Vagina (tissue), 2 donors: ENCODE measurements at regions not wholly inside any gene's neighbourhood (a gene's known extent, or its start where the extent isn't known, plus 50 kb on each side); places are given as distances from the start of the nearest gene placed in this dataset.

Source experiments
- DNase-seq, 2 donors: peaks; one replicate each; pipeline ENCODE4 v3.0.0-alpha.2; 2017; ENCODE audit errors: extremely low spot score in 2 of 2
- H3K27ac ChIP-seq: fragments of 200-600 bp; sonication (generic); one replicate; pipeline ENCODE4 v1.5.1; 2019
- H3K27me3 ChIP-seq: fragments of 200-600 bp; sonication (generic); one replicate; pipeline ENCODE4 v1.5.1; 2019
- H3K36me3 ChIP-seq, 2 donors: fragments of 200-600 bp; sonication (generic); one replicate each; pipeline ENCODE4 v1.5.1; 2017 to 2019
- H3K4me1 ChIP-seq: fragments of 200-600 bp; sonication (generic); one replicate; pipeline ENCODE4 v1.5.1; 2019
- H3K4me3 ChIP-seq, 2 donors: fragments of 200-600 bp; sonication (generic); 1 replicate in 1 of 2; 2 replicates in 1 of 2; pipeline ENCODE4 v1.5.1; 2016 to 2019
- H3K9me3 ChIP-seq: fragments of 200-600 bp; sonication (generic); one replicate; pipeline ENCODE4 v1.5.1; 2019
- CTCF ChIP-seq, 3 experiments: fragments of 450-650 bp in 2 of 3; fragments of 200-600 bp in 1 of 3; sonication (generic) in 1 of 3; IDR thresholded peaks; one replicate each; pipeline ENCODE4 v1.5.1; 2017 to 2019; ENCODE audit warnings: antibody characterized with exemption in 3 of 3, mild to moderate bottlenecking in 2 of 3, moderate library complexity in 2 of 3
- POLR2A ChIP-seq, 2 donors: fragments of 450-650 bp; IDR thresholded peaks; one replicate each; pipeline ENCODE4 v1.6.1; 2017; ENCODE audit warnings: antibody characterized with exemption in 2 of 2, mild to moderate bottlenecking in 2 of 2, moderate library complexity in 2 of 2
- POLR2AphosphoS5 ChIP-seq, 2 donors: sonication (generic); formaldehyde crosslinking; IDR thresholded peaks; one replicate each; pipeline ENCODE4 v1.9.0; 2017; ENCODE audit warnings: antibody characterized with exemption in 2 of 2, mild to moderate bottlenecking in 2 of 2, low read depth in 1 of 2; ENCODE audit not compliant: insufficient read depth in 1 of 2
- intact Hi-C: fragments of 100-400 bp; cut with DNase I; formaldehyde crosslinking; loops from one replicate; pipeline ENCODE4 v1.15.1; 2023

DNA sequence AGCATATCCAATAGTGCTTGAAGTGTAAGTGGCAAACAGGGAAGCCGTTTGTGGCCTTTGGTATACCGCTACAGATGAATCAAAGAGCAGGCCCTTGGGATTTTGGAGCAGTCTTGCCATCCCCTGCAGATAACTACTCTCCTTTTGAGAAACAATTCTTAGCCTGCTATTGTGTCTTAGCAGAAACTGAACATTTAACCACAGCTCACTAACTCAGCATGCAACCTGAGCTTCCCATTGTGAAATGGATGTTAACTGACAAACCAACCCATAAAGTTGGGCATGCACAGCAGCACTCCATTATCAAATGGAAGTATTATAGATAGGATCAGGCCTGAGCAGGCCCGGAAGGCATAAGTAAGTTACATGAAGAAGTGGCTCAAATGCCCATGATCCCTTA is 315.3 kb upstream of the PTGER4 start:
- Histone ChIP-seq H3K27ac (no peak overlapping the region), H3K27me3 (no peaks in the 10 kb centered on the region), H3K36me3 (no peaks in the 10 kb centered on the region), H3K4me3 (no peak overlapping the region), H3K4me1 (no peaks in the 10 kb centered on the region), H3K9me3 (no peaks in the 10 kb centered on the region)
- TF ChIP-seq POLR2AphosphoS5 (IDR thresholded peaks at IDR 0.05; ENCODE audit: insufficient read depth in 1 of 2, low read depth in 1 of 2) (no peak), POLR2A (IDR thresholded peaks at IDR 0.05) (no peak), CTCF (IDR thresholded peaks at IDR 0.05) (no peak)
- DNase-seq = no peak
- intact Hi-C loops = no loop called here

GRCh38 chr5:40361378-40361777 is 318.3 kb upstream of the PTGER4 start:
- H3K36me3 ChIP-seq = no peaks in the 10 kb centered on the region
- H3K4me3 ChIP-seq = no peak overlapping the region
- intact Hi-C loops = no loop called here
- no peaks in the 10 kb centered on the region for H3K4me1 ChIP-seq
- no peak overlapping the region for H3K27ac ChIP-seq
- no peaks in the 10 kb centered on the region for H3K27me3 ChIP-seq
- TF ChIP-seq CTCF (IDR thresholded peaks at IDR 0.05) = no peak
- TF ChIP-seq POLR2AphosphoS5 (IDR thresholded peaks at IDR 0.05; ENCODE audit: insufficient read depth in 1 of 2, low read depth in 1 of 2) = no peak
- TF ChIP-seq POLR2A (IDR thresholded peaks at IDR 0.05) = no peak
- no peaks in the 10 kb centered on the region for H3K9me3 ChIP-seq
- no peak for DNase-seq

DNA sequence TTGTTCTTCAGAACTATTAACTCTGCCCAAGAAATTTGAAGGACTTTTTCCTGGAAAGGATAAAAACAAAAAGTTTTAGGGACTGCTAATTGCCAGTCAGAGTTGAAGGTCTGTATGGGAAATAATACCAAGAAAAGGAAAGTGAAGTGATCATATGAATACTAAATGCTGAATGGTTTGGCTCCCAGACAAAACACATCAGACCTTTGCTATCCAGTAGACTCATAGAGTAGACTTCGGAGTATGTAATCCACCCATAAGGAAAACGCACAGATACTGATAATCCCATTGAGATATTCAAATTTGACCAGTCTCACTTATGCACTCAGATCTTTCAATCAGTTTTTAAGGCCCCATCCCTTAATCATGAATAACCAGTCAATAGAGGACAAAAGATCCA is 319.0 kb upstream of the PTGER4 start:
- no peak for TF ChIP-seq POLR2A (IDR thresholded peaks at IDR 0.05)
- Histone ChIP-seq H3K36me3 (no peaks in the 10 kb centered on the region), H3K4me3 (no peak overlapping the region), H3K27me3 (no peaks in the 10 kb centered on the region), H3K27ac (no peak overlapping the region), H3K4me1 (no peaks in the 10 kb centered on the region), H3K9me3 (no peaks in the 10 kb centered on the region)
- no peak for DNase-seq
- intact Hi-C loops = no loop called here

DNA sequence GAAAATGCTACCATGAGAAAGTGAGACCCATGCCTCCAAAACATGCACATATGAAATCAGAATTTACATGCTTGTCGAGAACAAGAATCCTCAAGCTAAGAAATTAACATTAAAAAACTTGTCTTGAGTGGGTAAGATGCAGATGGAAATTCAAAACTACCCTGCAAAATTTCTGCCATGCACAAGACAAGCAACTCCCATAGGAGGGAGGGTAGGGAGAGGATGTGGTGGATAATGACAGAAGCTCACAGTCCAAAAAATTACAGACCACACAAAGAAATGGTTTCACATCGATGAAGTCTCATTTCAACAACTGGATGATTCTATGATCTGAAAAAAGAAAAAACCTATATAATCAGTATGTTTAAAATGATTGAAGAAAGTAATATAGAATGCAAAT is 319.9 kb upstream of the PTGER4 start:
- intact Hi-C loops = no loop called here
- Histone ChIP-seq H3K36me3 (no peaks in the 10 kb centered on the region), H3K27ac (no peak overlapping the region), H3K4me3 (no peak overlapping the region), H3K27me3 (no peaks in the 10 kb centered on the region), H3K4me1 (no peaks in the 10 kb centered on the region), H3K9me3 (no peaks in the 10 kb centered on the region)
- no peak for TF ChIP-seq CTCF (IDR thresholded peaks at IDR 0.05)
- no peak for DNase-seq

DNA sequence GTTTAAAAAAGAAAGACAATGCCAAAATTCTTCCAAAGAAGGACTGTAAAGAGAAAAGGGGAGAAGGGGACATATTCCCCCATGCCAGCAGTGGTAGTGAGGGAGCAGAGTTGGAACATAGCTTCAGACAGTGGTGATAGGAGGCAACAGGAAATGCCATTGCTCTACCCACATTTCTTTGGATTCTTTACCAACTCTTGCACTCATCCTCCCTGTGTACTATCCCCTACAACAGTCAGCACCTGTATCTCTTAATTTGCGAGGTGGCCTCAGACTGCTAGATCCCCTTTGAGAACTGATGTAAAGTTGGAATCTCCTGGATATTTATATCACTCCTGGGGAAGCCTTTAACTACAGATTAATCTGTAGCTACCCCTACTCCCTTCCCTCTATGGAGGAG is 320.6 kb upstream of the PTGER4 start:
- no peak for DNase-seq
- intact Hi-C loops = no loop called here
- H3K27me3 ChIP-seq = no peaks in the 10 kb centered on the region
- no peak for TF ChIP-seq POLR2AphosphoS5 (IDR thresholded peaks at IDR 0.05; ENCODE audit: insufficient read depth in 1 of 2, low read depth in 1 of 2)
- no peaks in the 10 kb centered on the region for H3K36me3 ChIP-seq
- H3K9me3 ChIP-seq = no peaks in the 10 kb centered on the region
- no peak overlapping the region for H3K4me3 ChIP-seq
- no peak overlapping the region for H3K27ac ChIP-seq
- H3K4me1 ChIP-seq = no peaks in the 10 kb centered on the region

DNA sequence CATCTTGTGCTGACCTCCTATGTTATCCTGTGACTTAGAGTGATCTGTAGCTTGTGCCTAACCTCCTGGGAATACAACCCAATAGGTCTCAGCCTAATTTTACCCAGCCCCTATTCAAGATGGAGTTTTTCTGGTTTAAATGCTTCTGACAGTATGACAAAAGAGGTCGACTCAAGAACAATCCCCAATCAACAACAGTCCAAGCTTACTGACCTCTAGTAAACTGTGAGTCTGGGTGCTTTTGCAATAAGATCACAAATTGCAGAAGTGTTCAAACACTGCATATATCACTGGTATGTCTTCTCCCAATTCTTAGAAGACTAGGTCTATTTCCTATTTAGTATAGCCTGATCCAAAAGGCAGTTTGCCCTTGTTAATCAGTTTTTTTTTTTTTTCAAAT is 323.5 kb upstream of the PTGER4 start:
- Histone ChIP-seq H3K9me3 (no peaks in the 10 kb centered on the region), H3K4me1 (no peaks in the 10 kb centered on the region), H3K36me3 (no peaks in the 10 kb centered on the region), H3K4me3 (no peak overlapping the region), H3K27ac (no peak overlapping the region), H3K27me3 (no peaks in the 10 kb centered on the region)
- intact Hi-C loops = no loop called here
- TF ChIP-seq POLR2AphosphoS5 (IDR thresholded peaks at IDR 0.05; ENCODE audit: insufficient read depth in 1 of 2, low read depth in 1 of 2) (no peak), POLR2A (IDR thresholded peaks at IDR 0.05) (no peak), CTCF (IDR thresholded peaks at IDR 0.05) (no peak)
- DNase-seq = no peak
